Activated naive CD4-positive, alpha-beta T cell treated with Interleukin-2 at 50 U/mL for 16 hours (primary cell): ENCODE measurements at regions not wholly inside any gene's neighbourhood (a gene's known extent, or its start where the extent isn't known, plus 50 kb on each side); places are given as distances from the start of the nearest gene placed in this dataset.

Experiments used
- DNase-seq: peaks from one replicate; pipeline ENCODE4 v3.0.0-alpha.2; 2020

- no peak for DNase-seq
These were observed 355.6 kb downstream of the PRDM2 start for GRCh38 chr1:14055442-14056223.

DNA sequence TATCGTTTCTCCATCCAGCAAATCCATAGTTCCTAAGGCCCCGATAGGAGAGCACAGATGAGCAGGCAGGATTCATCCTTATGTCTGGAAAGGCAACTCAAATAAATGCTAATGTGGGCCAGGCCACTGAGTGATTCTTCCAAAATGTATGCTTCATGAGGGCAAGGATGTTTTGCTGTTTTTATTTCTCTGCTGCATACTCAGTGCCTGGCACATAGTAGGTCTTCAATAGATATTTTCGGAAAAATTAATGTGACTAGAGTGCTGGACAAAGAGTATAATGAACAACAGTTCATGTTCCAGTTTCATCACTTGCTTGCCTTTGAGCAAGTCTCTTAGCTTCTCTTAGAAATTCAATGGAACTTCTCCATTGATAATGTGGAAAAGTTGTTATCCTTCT lies 357.7 kb downstream of the PRDM2 start:
- no peak for DNase-seq

GRCh38 chr1:14061204-14061603 lies 361.2 kb downstream of the PRDM2 start:
- DNase-seq = no peak

DNA sequence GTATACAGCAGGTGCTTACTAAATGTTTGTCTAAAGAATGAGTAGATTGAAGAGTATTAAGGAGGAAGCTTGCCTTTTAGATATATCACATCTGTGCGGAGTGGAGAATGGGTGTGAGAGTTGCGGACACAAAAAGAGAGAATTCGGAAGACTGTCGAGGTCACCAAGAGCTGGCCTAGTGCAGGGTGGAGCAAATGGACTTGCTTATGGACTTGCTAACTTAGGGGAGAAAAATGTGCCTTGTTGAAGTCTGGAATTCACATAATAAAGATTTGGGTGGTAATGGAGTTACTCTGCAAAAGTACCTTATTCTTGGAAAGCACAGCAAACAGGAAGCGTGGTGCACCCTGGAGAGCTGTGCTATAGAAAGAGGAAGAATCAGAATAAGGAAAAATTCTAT lies 361.7 kb downstream of the PRDM2 start:
- no peak for DNase-seq

- no peak for DNase-seq
These were observed 362.7 kb downstream of the PRDM2 start for GRCh38 chr1:14062669-14063068.

DNA sequence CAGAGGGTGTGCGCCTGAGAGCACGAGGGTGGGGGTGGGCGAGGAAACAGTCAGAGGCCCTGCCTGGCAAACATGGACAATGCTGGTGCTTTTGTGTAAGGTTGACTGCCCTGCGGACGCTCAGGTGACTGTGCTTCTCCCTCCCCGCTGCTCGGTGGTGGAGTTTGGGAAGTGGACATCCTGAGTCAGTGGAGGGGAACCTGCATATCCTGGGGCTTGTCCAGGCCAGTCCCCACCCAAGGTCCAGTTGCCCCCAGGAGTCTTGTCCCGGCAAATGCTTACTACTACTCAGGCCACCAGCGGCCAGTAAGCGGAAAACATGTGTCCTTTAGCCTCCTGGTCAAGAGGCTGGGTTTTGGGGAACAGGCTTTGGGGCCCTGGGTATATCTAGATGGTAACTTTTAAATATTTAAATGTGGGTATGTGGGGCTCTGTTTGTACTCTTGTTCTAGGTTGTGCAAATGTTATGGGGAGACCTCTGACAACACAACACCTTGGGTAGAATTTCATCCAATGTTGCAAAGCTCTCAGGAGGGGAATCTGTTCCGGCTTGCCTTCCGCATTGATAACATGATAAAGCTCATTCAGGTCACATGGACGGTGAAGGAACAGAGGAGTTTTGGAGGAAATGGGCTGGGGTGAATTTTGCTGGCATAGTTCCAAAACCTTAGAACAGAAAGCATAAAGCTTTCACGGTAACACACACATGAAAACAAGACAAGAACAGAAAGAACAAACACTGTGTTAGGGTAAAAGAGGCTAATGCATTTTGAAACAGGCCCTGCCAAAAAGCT lies 364.9 kb downstream of the PRDM2 start:
- DNase-seq = no peak

- no peak for DNase-seq
These were observed 365.5 kb downstream of the PRDM2 start for GRCh38 chr1:14065486-14065885.

DNA sequence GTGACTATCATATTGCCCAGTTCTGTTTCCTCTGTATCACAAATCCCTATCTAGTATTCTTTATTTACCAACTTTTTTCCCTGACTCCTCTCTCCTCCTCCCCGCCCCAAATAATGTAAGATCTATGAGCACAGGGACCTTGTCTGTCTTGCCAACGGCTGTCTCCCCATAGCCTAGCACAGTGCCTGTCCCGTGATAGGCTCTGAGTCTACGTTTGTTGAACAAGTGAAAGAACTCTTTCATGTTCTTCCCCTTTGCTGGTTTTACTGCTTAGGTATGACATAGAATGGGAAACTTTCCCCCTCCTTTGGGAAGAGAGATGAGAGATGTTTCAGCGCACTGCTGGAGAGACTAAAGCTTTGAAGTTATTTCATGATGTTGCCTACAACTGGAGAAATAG lies 367.0 kb downstream of the PRDM2 start:
- no peak for DNase-seq

GRCh38 chr1:14067711-14068110 lies 367.7 kb downstream of the PRDM2 start:
- DNase-seq = no peak

DNA sequence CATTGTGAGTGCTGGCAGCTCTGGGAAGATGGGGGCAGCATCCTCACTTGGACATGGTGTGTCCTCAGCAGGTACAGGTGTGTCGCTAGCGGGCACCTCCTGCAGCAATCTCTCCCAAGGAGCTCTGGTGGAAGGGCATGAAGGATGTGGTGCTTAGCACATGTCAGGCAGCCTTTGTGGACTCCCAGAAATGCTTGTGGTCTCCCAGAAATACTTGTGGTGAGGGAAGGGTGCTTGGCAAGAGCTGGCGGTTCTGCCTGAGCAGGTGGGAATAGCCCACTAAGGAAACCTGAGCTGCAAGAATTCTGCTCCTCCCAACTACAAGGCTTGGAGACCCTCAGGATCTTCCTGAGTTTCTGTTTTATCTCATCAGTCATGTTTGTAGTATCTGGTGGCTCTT lies 371.6 kb downstream of the PRDM2 start:
- DNase-seq = no peak

DNA sequence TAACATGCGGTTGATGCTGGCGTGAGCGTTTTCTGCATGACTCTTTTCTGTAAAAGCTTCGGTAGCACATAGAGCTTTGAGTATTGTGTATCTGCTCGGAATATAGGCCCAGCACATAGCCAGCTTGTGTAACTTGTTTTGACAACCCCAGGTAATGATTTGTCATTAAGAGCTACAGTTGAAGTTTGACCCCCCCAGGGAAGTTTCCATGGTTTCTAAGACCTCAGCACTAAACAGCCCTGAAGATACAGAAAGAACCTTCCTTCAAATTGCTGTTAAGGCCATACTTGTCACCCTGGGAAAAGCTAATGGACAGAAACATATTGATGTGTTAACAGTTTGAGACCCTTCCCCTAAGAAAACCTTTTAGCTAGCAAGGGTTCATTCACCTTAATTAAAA lies 380.7 kb downstream of the PRDM2 start:
- DNase-seq = no peak

DNA sequence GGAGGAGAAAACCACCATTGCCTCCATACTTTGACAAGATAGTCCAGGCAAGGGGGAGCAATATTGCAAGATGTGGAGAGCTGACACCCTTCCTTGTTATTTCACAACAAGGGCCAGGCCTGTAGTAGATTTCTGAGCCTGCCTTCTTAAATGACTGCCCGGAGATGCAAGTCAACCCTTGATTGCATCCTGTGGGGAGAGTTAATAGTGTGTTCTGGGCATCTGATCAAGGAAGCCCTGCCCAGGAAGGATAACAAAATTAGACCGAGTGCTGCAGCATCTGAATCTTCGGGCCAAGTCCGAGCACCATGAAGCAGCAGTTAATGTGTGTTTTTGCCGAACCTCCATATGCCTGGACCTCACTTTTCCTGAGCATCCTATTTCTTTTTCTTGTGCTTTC lies 382.3 kb downstream of the PRDM2 start:
- DNase-seq = no peak

GRCh38 chr1:14083277-14083676 lies 383.3 kb downstream of the PRDM2 start:
- DNase-seq = no peak

- no peak for DNase-seq
These were observed 383.7 kb downstream of the PRDM2 start for GRCh38 chr1:14083706-14084105.

DNA sequence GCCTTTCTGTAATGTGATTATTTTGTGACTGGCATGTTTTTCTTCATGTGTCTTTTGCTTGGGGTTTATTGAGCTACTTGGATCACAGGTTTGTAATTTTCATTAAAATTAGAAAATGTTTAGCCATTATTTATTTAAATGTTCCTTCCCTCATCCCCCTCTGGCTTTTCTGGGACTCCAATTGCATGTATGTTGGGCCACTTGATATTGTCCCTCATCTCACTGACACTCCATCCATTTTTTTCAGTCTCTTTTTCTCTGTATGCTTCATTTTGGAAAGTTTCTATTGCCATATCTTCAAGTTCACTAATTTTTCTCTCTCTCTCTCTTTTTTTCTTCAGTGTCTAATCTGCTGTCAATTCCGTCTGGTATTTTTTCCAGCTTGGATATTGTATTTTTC lies 390.1 kb downstream of the PRDM2 start:
- DNase-seq = no peak

GRCh38 chr1:14090531-14090930 lies 390.5 kb downstream of the PRDM2 start:
- no peak for DNase-seq

- no peak for DNase-seq
These were observed 394.8 kb downstream of the PRDM2 start for GRCh38 chr1:14094611-14095400.

GRCh38 chr1:14098294-14098913 lies 398.4 kb downstream of the PRDM2 start:
- no peak for DNase-seq

DNA sequence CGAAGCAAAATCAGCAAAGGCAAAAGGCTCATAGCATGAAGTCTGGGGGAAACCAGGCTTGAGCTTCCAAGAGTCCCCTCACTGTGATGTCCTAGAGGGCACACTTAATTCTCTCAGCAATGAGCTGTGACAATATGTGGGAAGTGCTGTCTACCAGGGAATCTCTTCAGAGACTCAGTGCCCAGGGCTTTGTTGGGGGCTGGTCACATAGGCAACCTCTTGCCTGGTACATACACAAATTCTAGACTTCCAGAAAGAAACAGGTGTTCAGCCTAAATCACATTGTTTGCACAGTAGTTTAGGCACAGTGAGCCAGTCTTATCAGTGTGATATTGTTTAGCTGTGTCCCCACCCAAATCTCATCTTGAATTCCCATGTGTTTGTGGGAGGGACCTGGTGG lies 400.5 kb downstream of the PRDM2 start:
- DNase-seq = no peak

DNA sequence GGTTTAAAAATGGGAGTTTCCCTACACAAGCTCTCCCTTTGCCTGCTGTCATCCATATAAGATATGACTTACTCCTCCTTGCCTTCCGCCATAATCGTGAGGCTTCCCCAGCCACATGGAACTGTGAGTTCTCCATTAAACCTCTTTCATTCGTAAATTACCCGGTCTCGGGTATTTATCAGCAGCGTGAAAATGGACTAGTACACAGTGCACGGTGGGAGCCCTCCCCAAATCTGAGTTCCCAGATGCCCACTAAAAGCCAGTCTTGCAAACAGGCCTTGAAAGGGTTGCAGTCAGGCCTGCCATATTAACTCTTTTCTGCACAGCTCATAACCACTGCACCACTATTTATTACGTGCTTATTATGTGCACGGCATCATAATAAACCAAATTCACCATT lies 400.9 kb downstream of the PRDM2 start:
- DNase-seq = no peak

DNA sequence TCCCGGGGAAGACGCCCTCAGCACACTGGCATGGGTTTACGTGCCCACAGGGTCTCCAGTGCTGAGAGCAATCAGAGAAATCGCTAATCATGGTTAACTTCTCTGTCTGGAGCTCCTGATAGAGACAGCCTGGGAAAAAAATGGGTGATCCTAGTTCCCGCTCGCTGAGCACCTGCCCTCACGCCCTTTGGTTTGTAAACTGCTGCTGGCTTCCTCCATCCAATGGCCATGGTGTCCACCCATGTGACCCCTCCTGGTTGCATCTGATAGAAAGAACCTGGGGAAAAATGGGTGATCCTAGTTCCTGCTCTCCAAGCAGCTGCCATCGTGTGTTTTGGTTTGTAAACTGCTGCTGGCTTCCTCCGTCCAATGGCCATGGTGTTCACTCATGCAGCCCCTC lies 402.2 kb downstream of the PRDM2 start:
- DNase-seq = no peak

DNA sequence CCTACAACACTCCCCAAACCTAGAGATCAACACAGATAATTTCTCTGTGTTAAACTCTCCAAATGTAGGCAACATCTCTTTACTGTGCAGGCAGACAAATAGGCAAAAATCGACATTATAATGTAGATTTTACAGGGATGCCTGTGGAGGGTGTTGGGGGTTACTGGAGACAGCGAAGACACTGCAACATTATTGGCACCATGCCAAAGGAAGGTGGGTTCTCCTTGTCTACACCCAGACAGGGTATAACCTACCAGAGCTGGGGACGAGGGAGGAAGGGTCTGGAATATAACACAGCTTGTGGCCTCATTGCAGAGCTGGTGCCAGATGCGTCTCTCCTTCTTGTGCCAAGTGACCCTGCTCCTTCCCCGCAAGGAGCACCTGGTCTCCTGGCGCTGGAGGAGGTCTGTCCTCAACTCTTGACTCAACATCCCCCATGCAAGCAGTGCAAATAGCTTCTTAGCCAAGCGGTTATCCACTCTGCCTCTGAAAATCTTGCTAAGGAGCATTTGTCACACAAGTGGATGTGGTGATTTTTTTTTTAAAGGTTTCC lies 404.0 kb downstream of the PRDM2 start:
- no peak for DNase-seq

- DNase-seq = no peak
These were observed 406.1 kb downstream of the PRDM2 start for GRCh38 chr1:14106126-14106525.
